ACHN (cell line): ENCODE measurements at regions not wholly inside any gene's neighbourhood (a gene's known extent, or its start where the extent isn't known, plus 50 kb on each side); places are given as distances from the start of the nearest gene placed in this dataset.
"Not testable (repeated sequence)": the region's sequence is repeated elsewhere in the genome, so short reads cannot be mapped to it uniquely, and the experiment has no call there.

Experiments
- DNase-seq: peaks from one replicate; pipeline ENCODE4 v3.0.0-alpha.2; 2015
- in situ Hi-C: cut with HindIII; loops from 2 replicates; pipeline ENCODE4 v1.10.0; 2017; ENCODE audit warnings: low sequenced_read_pairs, low pct_ligation_motif_present, low pct_unique_long_range_greater_than_20kb

GRCh38 chr21:19501115-19501514, 1097.5 kb upstream of the TMPRSS15 start:
- in situ Hi-C loops, result no loop called here
- DNase-seq, result no peak

- in situ Hi-C loops, result no loop called here
- peak; percentile 4 for DNase-seq
Measured at GRCh38 chr21:19507682-19508260, 1104.2 kb upstream of the TMPRSS15 start.

- in situ Hi-C loops, result no loop called here
- DNase-seq, result no peak
Measured at GRCh38 chr21:19508442-19508841, 1104.9 kb upstream of the TMPRSS15 start.

GRCh38 chr21:19508844-19509243, 1105.3 kb upstream of the TMPRSS15 start:
- no peak for DNase-seq
- in situ Hi-C loops, result no loop called here

- in situ Hi-C loops, result no loop called here
- no peak for DNase-seq
Measured at GRCh38 chr21:19510057-19510456, 1106.5 kb upstream of the TMPRSS15 start.

GRCh38 chr21:19510653-19511052, 1107.1 kb upstream of the TMPRSS15 start:
- peak; percentile 0 for DNase-seq

GRCh38 chr21:19522381-19522780, 1118.8 kb upstream of the TMPRSS15 start:
- in situ Hi-C loops, result no loop called here
- no peak for DNase-seq

More at GRCh38 chr21:19510653-19511052, 1107.1 kb upstream of the TMPRSS15 start:
- in situ Hi-C loops, result no loop called here

GRCh38 chr21:19523061-19523460, 1119.5 kb upstream of the TMPRSS15 start:
- in situ Hi-C loops, result no loop called here
- DNase-seq, result no peak

- no peak for DNase-seq
- in situ Hi-C loops, result no loop called here
Measured at GRCh38 chr21:19523746-19524145, 1120.2 kb upstream of the TMPRSS15 start.

- DNase-seq, result no peak
- in situ Hi-C loops, result no loop called here
Measured at GRCh38 chr21:19529031-19529430, 1125.4 kb upstream of the TMPRSS15 start.

- DNase-seq, result no peak
- in situ Hi-C loops, result no loop called here
Measured at GRCh38 chr21:19535356-19535755, 1131.8 kb upstream of the TMPRSS15 start.

- in situ Hi-C loops, result no loop called here
- no peak for DNase-seq
Measured at GRCh38 chr21:19537116-19537515, 1133.5 kb upstream of the TMPRSS15 start.

GRCh38 chr21:19540287-19540686, 1136.7 kb upstream of the TMPRSS15 start:
- in situ Hi-C loops, result no loop called here
- no peak for DNase-seq

GRCh38 chr21:19541602-19542001, 1138.0 kb upstream of the TMPRSS15 start:
- in situ Hi-C loops, result no loop called here
- no peak for DNase-seq

- DNase-seq, in situ Hi-C loops: not testable (repeated sequence)
Measured at GRCh38 chr21:19544493-19544892, 1140.9 kb upstream of the TMPRSS15 start.

- in situ Hi-C loops, result no loop called here
- no peak for DNase-seq
Measured at GRCh38 chr21:19547951-19548840, 1144.6 kb upstream of the TMPRSS15 start.

- no peak for DNase-seq
- in situ Hi-C loops, result no loop called here
Measured at GRCh38 chr21:19553919-19554615, 1150.5 kb upstream of the TMPRSS15 start.

- in situ Hi-C loops, result no loop called here
- no peak for DNase-seq
Measured at GRCh38 chr21:19557046-19557445, 1153.5 kb upstream of the TMPRSS15 start.

- no peak for DNase-seq
- in situ Hi-C loops, result no loop called here
Measured at GRCh38 chr21:19557488-19557887, 1153.9 kb upstream of the TMPRSS15 start.
